ENCODE measurements at regions not wholly inside any gene's neighbourhood (a gene's known extent, or its start where the extent isn't known, plus 50 kb on each side); places are given as distances from the start of the nearest gene placed in this dataset.

GRCh38 chr2:19140463-19141208 lies 217.8 kb downstream of the OSR1 start (continued):
- TF ChIP-seq UBTF (CRISPR knock-in tag; IDR thresholded peaks at IDR 0.05) (no peak), ZNF10 (CRISPR knock-in tag; IDR thresholded peaks at IDR 0.05; ENCODE audit: borderline replicate concordance, low read depth) (no peak), SMAD1 (CRISPR knock-in tag; IDR thresholded peaks at IDR 0.05; ENCODE audit: borderline replicate concordance, low read depth) (no peak), SNAPC4 (CRISPR knock-in tag; IDR thresholded peaks at IDR 0.05) (no peak), FOXC1 (CRISPR knock-in tag; IDR thresholded peaks at IDR 0.05; ENCODE audit: borderline replicate concordance) (peak; percentile 68), RBFOX2 (IDR thresholded peaks at IDR 0.05; ENCODE audit: low read depth, low read length) (no peak), MATR3 (CRISPR knock-in tag; IDR thresholded peaks at IDR 0.05) (no peak), ZNF780A (CRISPR knock-in tag; IDR thresholded peaks at IDR 0.05) (0 out of 2 replicates have a peak, but pooled peaks have one; percentile 33), PRDM10 (CRISPR knock-in tag; IDR thresholded peaks at IDR 0.05; ENCODE audit: low read depth) (peak; percentile 82), HDAC1 (CRISPR knock-in tag; IDR thresholded peaks at IDR 0.05) (peak; percentile 84), ZNF256 (CRISPR knock-in tag; conservative IDR thresholded peaks at IDR 0.05) (no peak), JDP2 (CRISPR knock-in tag; IDR thresholded peaks at IDR 0.05; ENCODE audit: borderline replicate concordance) (no peak), ZSCAN21 (CRISPR knock-in tag; IDR thresholded peaks at IDR 0.05; ENCODE audit: borderline replicate concordance) (no peak), BATF2 (CRISPR knock-in tag; IDR thresholded peaks at IDR 0.05) (no peak), ZBTB38 (CRISPR knock-in tag; IDR thresholded peaks at IDR 0.05) (no peak), YEATS2 (CRISPR knock-in tag; IDR thresholded peaks at IDR 0.05; ENCODE audit: borderline replicate concordance) (peak; percentile 62; the same call in 1 of the 2 replicates), HES4 (CRISPR knock-in tag; IDR thresholded peaks at IDR 0.05; ENCODE audit: borderline replicate concordance) (no peak)
